DOHH2 (cell line): ENCODE measurements at regions not wholly inside any gene's neighbourhood (a gene's known extent, or its start where the extent isn't known, plus 50 kb on each side); places are given as distances from the start of the nearest gene placed in this dataset.

ENCODE experiments used
- EZH2phosphoT487 ChIP-seq: fragments of 200-600 bp; sonication (generic); IDR thresholded peaks from 2 replicates; pipeline ENCODE4 v1.6.1; 2017; ENCODE audit warnings: borderline replicate concordance, mild to moderate bottlenecking, antibody characterized with exemption, low read length, moderate library complexity, mixed read lengths
- TF ChIP-seq, protein P1 (sequence below): fragments of 200-600 bp; sonication (generic); IDR thresholded peaks from one replicate; pipeline ENCODE4 v1.5.1; 2014; ENCODE audit warnings: antibody characterized with exemption, mild to moderate bottlenecking, low read depth, low read length; ENCODE audit not compliant: poor library complexity, severe bottlenecking

DNA sequence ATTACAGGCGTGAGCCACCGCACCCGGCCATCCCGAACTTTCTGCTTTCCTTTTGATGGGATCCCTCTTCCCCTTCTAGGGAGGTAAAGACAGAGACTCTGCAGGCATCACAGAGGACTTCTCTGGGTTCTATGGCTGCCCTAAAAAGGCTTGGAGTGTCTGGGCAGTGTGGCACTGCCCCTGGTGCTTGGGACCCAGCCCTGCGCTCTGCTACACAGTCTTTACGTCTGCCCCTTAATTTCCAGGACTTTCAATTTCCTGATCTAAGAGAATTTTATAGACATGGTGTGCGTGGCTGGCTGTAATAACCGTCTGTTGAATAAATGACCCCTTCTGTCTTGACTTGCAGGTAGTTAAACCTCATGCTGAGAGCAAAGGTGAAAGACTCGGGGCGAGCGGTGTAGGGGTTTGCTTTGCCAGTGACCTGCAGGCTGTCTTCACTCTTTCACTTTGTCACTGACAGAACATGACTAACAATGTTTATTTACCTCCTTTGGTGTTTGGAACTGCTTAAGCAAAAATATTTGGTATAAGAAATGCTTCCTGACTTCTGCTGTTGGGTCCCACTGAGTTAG, 110.9 kb upstream of the MAP1LC3B2 start:
- TF ChIP-seq, protein P1, sequence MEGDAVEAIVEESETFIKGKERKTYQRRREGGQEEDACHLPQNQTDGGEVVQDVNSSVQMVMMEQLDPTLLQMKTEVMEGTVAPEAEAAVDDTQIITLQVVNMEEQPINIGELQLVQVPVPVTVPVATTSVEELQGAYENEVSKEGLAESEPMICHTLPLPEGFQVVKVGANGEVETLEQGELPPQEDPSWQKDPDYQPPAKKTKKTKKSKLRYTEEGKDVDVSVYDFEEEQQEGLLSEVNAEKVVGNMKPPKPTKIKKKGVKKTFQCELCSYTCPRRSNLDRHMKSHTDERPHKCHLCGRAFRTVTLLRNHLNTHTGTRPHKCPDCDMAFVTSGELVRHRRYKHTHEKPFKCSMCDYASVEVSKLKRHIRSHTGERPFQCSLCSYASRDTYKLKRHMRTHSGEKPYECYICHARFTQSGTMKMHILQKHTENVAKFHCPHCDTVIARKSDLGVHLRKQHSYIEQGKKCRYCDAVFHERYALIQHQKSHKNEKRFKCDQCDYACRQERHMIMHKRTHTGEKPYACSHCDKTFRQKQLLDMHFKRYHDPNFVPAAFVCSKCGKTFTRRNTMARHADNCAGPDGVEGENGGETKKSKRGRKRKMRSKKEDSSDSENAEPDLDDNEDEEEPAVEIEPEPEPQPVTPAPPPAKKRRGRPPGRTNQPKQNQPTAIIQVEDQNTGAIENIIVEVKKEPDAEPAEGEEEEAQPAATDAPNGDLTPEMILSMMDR, result no peak
- TF ChIP-seq EZH2phosphoT487, result no peak
